H1 (cell line): ENCODE measurements at regions not wholly inside any gene's neighbourhood (a gene's known extent, or its start where the extent isn't known, plus 50 kb on each side); places are given as distances from the start of the nearest gene placed in this dataset.

Source experiments
- POU5F1 ChIP-seq: IDR thresholded peaks from 2 replicates; pipeline ENCODE4 v1.6.1; 2011; ENCODE audit warnings: low read depth, mild to moderate bottlenecking, low read length, moderate library complexity
- TF ChIP-seq, protein P1 (sequence below): fragments of 300-600 bp; sonication (generic); IDR thresholded peaks from 2 replicates; pipeline ENCODE4 v1.7.1; 2012; ENCODE audit warnings: low read length, moderate library complexity, mild to moderate bottlenecking, inconsistent platforms; ENCODE audit not compliant: insufficient replicate concordance

DNA sequence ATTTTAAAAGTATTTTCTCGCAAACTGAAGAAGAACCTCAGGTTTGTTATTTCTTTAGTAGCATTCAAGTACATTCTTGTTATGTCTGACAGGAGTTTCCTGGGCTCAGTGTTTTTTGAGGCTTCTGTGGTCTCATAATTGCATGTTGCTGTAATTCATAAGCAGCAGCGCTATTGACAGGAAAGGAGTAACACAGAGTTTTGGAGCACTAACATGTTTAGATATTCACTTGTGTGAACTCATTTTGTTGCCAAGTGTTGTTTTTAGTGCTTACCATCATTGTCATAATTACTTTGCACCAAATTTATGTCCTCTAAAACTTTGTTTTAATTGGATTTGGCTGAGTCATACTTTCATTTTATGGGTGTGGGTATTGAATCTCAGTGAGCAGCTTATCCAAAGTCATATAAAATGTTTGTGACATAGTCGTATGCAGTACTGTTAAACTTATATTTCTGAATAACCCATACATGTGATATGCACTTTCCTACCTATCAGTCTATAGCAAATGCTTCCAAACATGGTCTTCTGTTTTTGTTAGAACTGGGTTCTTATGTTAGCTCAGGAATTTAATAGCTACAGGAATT lies 358.7 kb upstream of the CTSO start (continued):
- TF ChIP-seq, protein P1, sequence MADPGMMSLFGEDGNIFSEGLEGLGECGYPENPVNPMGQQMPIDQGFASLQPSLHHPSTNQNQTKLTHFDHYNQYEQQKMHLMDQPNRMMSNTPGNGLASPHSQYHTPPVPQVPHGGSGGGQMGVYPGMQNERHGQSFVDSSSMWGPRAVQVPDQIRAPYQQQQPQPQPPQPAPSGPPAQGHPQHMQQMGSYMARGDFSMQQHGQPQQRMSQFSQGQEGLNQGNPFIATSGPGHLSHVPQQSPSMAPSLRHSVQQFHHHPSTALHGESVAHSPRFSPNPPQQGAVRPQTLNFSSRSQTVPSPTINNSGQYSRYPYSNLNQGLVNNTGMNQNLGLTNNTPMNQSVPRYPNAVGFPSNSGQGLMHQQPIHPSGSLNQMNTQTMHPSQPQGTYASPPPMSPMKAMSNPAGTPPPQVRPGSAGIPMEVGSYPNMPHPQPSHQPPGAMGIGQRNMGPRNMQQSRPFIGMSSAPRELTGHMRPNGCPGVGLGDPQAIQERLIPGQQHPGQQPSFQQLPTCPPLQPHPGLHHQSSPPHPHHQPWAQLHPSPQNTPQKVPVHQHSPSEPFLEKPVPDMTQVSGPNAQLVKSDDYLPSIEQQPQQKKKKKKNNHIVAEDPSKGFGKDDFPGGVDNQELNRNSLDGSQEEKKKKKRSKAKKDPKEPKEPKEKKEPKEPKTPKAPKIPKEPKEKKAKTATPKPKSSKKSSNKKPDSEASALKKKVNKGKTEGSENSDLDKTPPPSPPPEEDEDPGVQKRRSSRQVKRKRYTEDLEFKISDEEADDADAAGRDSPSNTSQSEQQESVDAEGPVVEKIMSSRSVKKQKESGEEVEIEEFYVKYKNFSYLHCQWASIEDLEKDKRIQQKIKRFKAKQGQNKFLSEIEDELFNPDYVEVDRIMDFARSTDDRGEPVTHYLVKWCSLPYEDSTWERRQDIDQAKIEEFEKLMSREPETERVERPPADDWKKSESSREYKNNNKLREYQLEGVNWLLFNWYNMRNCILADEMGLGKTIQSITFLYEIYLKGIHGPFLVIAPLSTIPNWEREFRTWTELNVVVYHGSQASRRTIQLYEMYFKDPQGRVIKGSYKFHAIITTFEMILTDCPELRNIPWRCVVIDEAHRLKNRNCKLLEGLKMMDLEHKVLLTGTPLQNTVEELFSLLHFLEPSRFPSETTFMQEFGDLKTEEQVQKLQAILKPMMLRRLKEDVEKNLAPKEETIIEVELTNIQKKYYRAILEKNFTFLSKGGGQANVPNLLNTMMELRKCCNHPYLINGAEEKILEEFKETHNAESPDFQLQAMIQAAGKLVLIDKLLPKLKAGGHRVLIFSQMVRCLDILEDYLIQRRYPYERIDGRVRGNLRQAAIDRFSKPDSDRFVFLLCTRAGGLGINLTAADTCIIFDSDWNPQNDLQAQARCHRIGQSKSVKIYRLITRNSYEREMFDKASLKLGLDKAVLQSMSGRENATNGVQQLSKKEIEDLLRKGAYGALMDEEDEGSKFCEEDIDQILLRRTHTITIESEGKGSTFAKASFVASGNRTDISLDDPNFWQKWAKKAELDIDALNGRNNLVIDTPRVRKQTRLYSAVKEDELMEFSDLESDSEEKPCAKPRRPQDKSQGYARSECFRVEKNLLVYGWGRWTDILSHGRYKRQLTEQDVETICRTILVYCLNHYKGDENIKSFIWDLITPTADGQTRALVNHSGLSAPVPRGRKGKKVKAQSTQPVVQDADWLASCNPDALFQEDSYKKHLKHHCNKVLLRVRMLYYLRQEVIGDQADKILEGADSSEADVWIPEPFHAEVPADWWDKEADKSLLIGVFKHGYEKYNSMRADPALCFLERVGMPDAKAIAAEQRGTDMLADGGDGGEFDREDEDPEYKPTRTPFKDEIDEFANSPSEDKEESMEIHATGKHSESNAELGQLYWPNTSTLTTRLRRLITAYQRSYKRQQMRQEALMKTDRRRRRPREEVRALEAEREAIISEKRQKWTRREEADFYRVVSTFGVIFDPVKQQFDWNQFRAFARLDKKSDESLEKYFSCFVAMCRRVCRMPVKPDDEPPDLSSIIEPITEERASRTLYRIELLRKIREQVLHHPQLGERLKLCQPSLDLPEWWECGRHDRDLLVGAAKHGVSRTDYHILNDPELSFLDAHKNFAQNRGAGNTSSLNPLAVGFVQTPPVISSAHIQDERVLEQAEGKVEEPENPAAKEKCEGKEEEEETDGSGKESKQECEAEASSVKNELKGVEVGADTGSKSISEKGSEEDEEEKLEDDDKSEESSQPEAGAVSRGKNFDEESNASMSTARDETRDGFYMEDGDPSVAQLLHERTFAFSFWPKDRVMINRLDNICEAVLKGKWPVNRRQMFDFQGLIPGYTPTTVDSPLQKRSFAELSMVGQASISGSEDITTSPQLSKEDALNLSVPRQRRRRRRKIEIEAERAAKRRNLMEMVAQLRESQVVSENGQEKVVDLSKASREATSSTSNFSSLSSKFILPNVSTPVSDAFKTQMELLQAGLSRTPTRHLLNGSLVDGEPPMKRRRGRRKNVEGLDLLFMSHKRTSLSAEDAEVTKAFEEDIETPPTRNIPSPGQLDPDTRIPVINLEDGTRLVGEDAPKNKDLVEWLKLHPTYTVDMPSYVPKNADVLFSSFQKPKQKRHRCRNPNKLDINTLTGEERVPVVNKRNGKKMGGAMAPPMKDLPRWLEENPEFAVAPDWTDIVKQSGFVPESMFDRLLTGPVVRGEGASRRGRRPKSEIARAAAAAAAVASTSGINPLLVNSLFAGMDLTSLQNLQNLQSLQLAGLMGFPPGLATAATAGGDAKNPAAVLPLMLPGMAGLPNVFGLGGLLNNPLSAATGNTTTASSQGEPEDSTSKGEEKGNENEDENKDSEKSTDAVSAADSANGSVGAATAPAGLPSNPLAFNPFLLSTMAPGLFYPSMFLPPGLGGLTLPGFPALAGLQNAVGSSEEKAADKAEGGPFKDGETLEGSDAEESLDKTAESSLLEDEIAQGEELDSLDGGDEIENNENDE = no peak
- TF ChIP-seq POU5F1 = no peak
